SJSA1 (cell line): ENCODE measurements at regions not wholly inside any gene's neighbourhood (a gene's known extent, or its start where the extent isn't known, plus 50 kb on each side); places are given as distances from the start of the nearest gene placed in this dataset.
"Not testable (repeated sequence)": the region's sequence is repeated elsewhere in the genome, so short reads cannot be mapped to it uniquely, and the experiment has no call there.

ENCODE experiments used
- DNase-seq, 2 experiments: peaks; one replicate each; pipeline ENCODE4 v3.0.0-alpha.2; 2015 to 2020; ENCODE audit warnings: low spot score in 2 of 2, low read depth in 1 of 2
- H3K27ac ChIP-seq: fragments of 250-450 bp; sonication (Bioruptor Pico); 2 replicates; pipeline ENCODE4 v1.5.1; 2020; ENCODE audit warnings: mild to moderate bottlenecking, moderate library complexity
- H3K27me3 ChIP-seq: fragments of 250-450 bp; sonication (Bioruptor Pico); replicated peaks from 2 replicates; pipeline ENCODE4 v1.5.1; 2020; ENCODE audit warnings: mild to moderate bottlenecking, moderate library complexity
- H3K36me3 ChIP-seq: fragments of 250-450 bp; sonication (Bioruptor Pico); 2 replicates; pipeline ENCODE4 v1.5.1; 2020; ENCODE audit warnings: mild to moderate bottlenecking
- H3K4me1 ChIP-seq: fragments of 250-450 bp; sonication (Bioruptor Pico); replicated peaks from 2 replicates; pipeline ENCODE4 v1.6.1; 2021; ENCODE audit warnings: mild to moderate bottlenecking
- H3K4me3 ChIP-seq: fragments of 250-450 bp; sonication (Bioruptor Pico); 2 replicates; pipeline ENCODE4 v1.5.1; 2020; ENCODE audit warnings: mild to moderate bottlenecking
- H3K9me3 ChIP-seq: fragments of 250-450 bp; sonication (Bioruptor Pico); replicated peaks from 2 replicates; pipeline ENCODE4 v1.5.1; 2020; ENCODE audit warnings: mild to moderate bottlenecking

DNA sequence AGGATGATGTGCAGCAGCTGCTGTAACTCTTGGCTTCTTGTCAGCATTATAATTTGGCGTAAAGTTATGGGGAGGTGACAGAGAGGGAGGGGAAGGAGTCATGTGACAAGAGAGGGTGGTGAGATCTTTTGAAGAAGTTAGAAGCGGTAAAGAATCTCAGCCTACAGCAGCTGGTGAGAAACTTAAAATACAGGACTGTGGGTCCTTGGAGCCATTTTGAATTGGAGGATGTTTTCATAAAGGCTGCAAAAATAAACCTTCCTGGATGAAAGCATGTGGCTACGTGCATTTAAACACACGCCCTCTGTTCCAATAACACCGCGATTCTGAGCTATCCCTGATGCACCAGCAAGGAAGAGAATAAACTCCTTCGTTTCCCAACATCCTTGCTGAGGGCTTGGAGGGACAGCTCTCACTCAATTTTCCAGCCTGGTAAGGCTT lies 133.7 kb downstream of the TMEM30B start:
- Histone ChIP-seq H3K27ac (peak overlapping the region; percentile 87), H3K27me3 (no peaks in the 10 kb centered on the region), H3K4me3 (no peak overlapping the region), H3K36me3 (no peaks in the 10 kb centered on the region), H3K9me3 (peaks cover 9% of the 10 kb centered on the region), H3K4me1 (peaks cover 44% of the 10 kb centered on the region)
- DNase-seq = no peak

DNA sequence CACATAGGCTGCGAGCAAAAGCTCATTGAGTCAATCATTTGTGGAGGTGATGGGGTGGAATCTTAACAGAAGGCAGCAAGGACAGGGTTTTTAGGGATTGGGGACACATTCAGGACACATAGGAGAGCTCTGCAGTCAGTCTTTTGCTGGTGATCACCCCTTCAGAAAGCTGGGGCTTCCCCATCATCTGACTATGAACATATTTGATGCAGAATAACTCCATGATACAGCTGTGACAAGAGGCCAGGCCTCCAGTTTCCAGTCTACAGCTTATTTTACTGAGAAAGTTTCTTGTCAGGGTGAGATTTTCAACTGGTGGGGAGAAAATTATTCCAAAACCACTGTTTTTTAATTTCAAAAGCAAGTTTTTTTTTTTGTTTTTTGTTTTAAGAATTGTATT lies 134.2 kb downstream of the TMEM30B start:
- peak in 1 of 2 experiments; percentile 12 for DNase-seq

DNA sequence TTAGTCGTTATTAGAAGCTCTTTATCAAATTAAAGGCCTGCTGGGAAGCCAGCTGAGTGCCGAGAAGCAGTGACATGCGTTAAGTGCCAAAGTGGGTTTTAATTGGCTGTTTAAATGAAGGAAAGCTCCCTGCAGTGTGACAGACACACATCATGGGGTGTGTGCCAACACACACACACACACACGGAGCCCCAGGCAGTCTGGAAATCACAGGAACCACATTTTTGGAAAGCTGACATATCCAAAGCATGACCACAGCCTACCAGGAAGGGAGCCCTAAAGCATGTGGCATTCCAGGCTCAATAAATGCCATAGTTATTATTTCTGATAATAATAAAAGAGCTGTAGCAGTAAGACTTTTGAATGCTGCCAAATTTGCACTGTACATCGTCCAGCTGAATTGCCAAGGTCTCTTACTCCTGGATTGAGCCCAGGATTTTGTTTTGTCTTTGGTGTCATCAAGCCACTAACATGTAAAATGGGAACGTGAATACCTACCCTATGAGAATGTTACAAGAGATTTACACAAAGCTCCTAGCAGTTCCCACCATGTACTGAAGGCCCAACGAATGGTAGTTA lies 135.1 kb downstream of the TMEM30B start:
- DNase-seq = peak; percentile 54 to 65
- Histone ChIP-seq H3K36me3 (no peaks in the 10 kb centered on the region), H3K27me3 (no peaks in the 10 kb centered on the region), H3K27ac (peak overlapping the region; percentile 87), H3K4me1 (peaks cover 44% of the 10 kb centered on the region), H3K4me3 (no peak overlapping the region), H3K9me3 (peaks cover 9% of the 10 kb centered on the region)

More for the DNA sequence above, 134.2 kb downstream of the TMEM30B start:
- Histone ChIP-seq H3K4me1 (peaks cover 44% of the 10 kb centered on the region), H3K27me3 (no peaks in the 10 kb centered on the region), H3K4me3 (no peak overlapping the region), H3K36me3 (no peaks in the 10 kb centered on the region), H3K27ac (peak overlapping the region; percentile 87), H3K9me3 (peaks cover 9% of the 10 kb centered on the region)

DNA sequence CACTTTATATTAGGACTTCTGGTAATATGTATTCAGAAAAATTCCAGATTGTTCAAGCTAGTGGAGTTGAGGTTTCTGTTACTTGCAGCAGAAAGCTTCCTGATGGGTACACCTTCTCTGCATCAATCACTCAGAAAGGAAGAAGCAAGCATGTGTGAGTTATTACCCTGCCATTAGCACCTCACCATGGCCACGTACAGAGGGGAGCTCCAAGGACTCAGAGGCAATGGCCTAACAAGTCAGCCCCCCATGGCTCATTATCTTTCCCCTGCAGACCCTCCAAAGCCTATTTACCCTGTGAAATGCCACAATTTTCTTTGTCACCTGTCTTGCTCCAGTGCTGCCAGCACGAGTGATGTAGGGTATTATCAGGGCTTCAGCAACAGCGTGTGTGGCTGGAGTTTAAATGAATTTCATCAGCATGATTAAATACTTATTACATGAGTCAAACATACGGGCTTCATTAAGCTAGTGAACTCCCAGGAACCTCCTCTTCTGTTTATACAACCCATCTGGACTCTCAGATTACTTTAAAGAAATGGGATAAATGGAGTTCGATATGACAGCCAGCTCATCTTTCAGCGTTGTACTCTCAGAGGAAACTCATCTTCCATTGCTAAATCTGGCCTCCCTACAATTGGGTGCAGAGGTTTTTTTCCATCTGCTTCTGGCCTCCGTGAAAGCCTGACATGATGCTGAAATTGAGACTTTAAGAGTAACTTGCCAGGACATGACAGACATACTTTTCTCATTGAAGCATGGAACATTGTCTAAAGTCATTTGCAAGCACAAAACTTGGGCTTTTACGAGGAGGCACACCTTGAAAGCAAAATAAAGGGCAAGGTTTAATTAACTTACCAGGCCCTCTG lies 135.9 kb downstream of the TMEM30B start:
- Histone ChIP-seq H3K4me3 (no peak overlapping the region), H3K36me3 (no peaks in the 10 kb centered on the region), H3K9me3 (peaks cover 9% of the 10 kb centered on the region), H3K27me3 (no peaks in the 10 kb centered on the region), H3K27ac (peak overlapping the region; percentile 87), H3K4me1 (peaks cover 44% of the 10 kb centered on the region)
- peak; percentile 54 to 80 for DNase-seq

DNA sequence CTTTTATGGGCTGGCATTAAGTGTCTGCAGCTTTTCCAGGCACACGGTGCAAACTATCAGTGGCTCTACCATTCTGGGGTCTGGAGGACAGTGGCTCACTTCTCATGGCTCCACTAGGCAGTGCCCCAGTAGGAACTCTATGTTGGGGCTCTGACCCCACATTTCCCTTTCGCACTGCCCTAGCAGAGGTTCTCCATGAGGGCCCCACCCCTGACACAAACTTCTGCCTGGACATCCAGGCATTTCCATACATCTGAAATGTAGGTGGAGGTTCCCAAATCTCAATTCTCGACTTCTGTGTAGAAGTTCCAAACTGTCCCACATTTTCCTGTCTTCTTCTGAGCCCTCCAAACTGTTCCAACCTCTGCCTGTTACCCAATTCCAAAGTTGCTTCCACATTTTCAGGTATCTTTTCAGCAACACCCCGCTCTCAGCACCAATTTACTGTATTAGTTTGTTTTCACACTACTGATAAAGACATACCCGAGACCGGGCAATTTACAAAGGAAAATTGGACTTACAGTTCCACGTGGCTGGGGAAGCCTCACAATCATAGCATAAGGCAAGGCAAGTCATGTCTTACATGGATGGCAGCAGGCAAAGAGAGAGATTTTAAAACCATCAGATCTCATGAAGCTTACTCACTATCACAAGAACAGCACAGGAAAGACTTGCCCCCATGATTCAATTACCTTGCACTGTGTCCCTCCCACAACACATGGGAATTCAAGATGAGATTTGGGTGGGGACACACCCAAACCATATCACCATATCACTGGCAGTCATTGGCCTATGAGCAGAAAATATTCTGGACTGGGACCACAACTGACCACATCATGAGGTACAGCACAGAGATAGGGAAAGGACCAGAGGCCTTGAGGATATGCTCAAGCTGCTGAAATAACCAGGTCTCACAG lies 136.8 kb downstream of the TMEM30B start:
- DNase-seq, H3K27me3 ChIP-seq, H3K9me3 ChIP-seq, H3K4me3 ChIP-seq, H3K36me3 ChIP-seq: not testable (repeated sequence)
- H3K4me1 ChIP-seq = peaks cover 44% of the 10 kb centered on the region
- peak overlapping the region; percentile 87 for H3K27ac ChIP-seq

DNA sequence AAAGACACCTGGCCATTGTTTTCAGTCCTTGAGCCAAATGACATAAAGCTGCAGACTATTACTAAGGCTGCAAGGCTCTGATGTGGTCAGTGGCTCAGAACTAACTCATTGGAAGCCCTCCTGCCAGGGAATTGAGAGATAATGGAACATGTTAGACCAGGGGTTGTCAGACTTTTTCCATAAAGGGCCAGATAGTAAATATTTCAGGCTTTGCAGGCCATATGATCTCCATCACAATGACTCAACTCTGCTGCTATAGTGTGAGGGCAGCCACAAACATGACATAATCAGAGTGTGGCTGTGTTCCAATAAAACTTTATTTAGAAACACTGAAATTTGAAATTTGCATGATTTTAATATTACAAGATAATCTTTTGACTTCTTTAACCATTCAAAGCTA lies 140.3 kb downstream of the TMEM30B start:
- H3K4me3 ChIP-seq = no peak overlapping the region

GRCh38 chr14:61140271-61140670 lies 140.9 kb downstream of the TMEM30B start:
- H3K4me3 ChIP-seq = no peak overlapping the region
- DNase-seq = no peak
- no peaks in the 10 kb centered on the region for H3K36me3 ChIP-seq
- no peaks in the 10 kb centered on the region for H3K27me3 ChIP-seq
- H3K9me3 ChIP-seq = peaks cover 9% of the 10 kb centered on the region
- no peak overlapping the region for H3K27ac ChIP-seq
- H3K4me1 ChIP-seq = peaks cover 9% of the 10 kb centered on the region

More for the DNA sequence above, 140.3 kb downstream of the TMEM30B start:
- Histone ChIP-seq H3K36me3 (no peaks in the 10 kb centered on the region), H3K27ac (no peak overlapping the region), H3K4me1 (peaks cover 15% of the 10 kb centered on the region), H3K27me3 (no peaks in the 10 kb centered on the region), H3K9me3 (peaks cover 9% of the 10 kb centered on the region)
- no peak for DNase-seq

DNA sequence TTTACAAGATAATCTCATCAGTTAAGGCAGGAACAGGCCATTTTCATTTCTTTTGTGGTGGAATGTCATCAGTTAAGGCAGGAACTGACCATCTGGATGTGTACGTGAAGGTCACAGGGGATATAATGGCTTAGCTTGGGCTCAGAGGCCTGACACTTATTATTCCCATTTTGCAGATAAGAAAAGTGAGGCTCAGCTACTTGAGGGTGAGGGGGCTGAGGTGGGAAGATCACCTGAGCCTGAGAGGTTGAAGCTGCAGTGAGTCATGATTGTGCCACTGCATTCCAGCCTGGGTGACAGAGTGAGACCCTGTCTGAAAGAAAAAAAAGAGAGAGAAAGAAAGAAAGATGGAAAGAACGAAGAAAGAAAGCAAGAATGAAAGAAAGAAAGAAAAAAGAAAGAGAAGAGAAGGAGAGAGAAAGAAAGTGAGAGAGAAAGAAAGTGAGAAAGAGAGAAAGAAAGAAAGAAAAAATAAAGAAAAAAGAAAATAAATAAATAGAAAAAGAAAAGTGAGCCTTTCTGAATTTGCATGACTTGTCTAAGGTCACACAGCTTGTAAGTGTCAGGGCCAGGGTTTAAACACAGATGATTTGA lies 142.0 kb downstream of the TMEM30B start:
- H3K27ac ChIP-seq = no peak overlapping the region
- no peak overlapping the region for H3K4me3 ChIP-seq
- no peaks in the 10 kb centered on the region; the same call in 1 of the 2 replicates for H3K4me1 ChIP-seq
- H3K27me3 ChIP-seq = no peaks in the 10 kb centered on the region
- no peaks in the 10 kb centered on the region for H3K36me3 ChIP-seq
- no peak for DNase-seq
- peaks cover 4% of the 10 kb centered on the region; the same call in 1 of the 2 replicates for H3K9me3 ChIP-seq

- DNase-seq = no peak
- no peak overlapping the region for H3K27ac ChIP-seq
- peaks cover 7% of the 10 kb centered on the region for H3K4me1 ChIP-seq
- no peak overlapping the region for H3K4me3 ChIP-seq
- H3K27me3 ChIP-seq = no peaks in the 10 kb centered on the region
- H3K9me3 ChIP-seq = no peaks in the 10 kb centered on the region
- no peaks in the 10 kb centered on the region for H3K36me3 ChIP-seq
These were observed 148.2 kb downstream of the TMEM30B start for GRCh38 chr14:61132894-61133293.

DNA sequence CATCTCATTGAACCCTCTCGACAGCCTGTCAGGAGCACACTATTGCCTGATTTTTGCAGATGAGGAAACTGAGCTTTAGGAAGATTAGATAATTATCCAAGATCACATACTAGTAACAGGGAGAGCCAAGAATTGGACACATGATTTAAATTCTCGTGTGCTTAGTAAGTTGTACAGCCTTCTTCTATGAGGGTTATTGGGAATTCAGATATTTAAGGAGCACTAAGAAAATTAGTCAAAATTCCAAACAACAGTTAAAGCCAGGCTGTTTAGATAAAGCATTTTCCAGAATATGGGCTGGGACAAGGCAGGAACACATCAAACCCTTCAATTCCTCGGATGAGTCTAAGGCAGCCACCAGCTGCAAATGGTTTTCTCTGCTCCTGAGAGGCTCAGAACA lies 148.8 kb downstream of the TMEM30B start:
- Histone ChIP-seq H3K27ac (no peak overlapping the region), H3K36me3 (no peaks in the 10 kb centered on the region), H3K4me1 (peaks cover 7% of the 10 kb centered on the region), H3K27me3 (no peaks in the 10 kb centered on the region), H3K4me3 (no peak overlapping the region), H3K9me3 (no peaks in the 10 kb centered on the region)
- no peak for DNase-seq

GRCh38 chr14:61130512-61131260 lies 149.6 kb downstream of the SLC38A6 start:
- Histone ChIP-seq H3K4me3 (no peak overlapping the region), H3K27me3 (no peaks in the 10 kb centered on the region), H3K9me3 (no peaks in the 10 kb centered on the region), H3K27ac (no peak overlapping the region), H3K36me3 (no peaks in the 10 kb centered on the region), H3K4me1 (peaks cover 7% of the 10 kb centered on the region)
- DNase-seq = no peak

GRCh38 chr14:61129168-61129745 lies 148.2 kb downstream of the SLC38A6 start:
- no peaks in the 10 kb centered on the region for H3K9me3 ChIP-seq
- no peak for DNase-seq
- H3K36me3 ChIP-seq = no peaks in the 10 kb centered on the region
- H3K27me3 ChIP-seq = no peaks in the 10 kb centered on the region
- H3K27ac ChIP-seq = no peak overlapping the region
- H3K4me3 ChIP-seq = no peak overlapping the region
- H3K4me1 ChIP-seq = peaks cover 7% of the 10 kb centered on the region
